Stimulated activated CD8-positive, alpha-beta memory T cell treated with anti-CD3 and anti-CD28 coated beads, Interleukin-15, amount 100 ng/mL, for 24 hours (primary cell): ENCODE measurements at regions not wholly inside any gene's neighbourhood (a gene's known extent, or its start where the extent isn't known, plus 50 kb on each side); places are given as distances from the start of the nearest gene placed in this dataset.

Experiments used
- DNase-seq: peaks from one replicate; pipeline ENCODE4 v3.0.0-alpha.2; 2020; ENCODE audit warnings: low read depth

DNA sequence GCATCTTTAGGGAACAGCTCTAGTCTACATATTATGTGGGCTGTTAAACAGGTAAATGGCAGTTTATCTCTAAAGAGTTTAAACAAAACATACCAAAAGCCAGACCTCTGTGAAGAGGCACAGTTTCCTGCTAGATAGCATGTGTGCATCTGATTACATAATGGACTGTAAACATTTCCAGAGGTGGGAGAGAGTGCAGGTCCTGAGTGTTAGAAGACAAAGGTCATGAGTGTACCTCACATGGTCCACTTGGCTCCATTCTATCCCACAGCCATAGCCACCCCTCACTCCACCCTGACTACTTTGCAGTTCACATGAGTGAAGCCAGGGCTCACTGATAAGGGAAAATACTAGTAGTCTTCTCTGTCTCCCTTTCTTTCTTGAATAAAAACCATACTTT lies 233.4 kb downstream of the MTX2 start:
- DNase-seq = no peak

DNA sequence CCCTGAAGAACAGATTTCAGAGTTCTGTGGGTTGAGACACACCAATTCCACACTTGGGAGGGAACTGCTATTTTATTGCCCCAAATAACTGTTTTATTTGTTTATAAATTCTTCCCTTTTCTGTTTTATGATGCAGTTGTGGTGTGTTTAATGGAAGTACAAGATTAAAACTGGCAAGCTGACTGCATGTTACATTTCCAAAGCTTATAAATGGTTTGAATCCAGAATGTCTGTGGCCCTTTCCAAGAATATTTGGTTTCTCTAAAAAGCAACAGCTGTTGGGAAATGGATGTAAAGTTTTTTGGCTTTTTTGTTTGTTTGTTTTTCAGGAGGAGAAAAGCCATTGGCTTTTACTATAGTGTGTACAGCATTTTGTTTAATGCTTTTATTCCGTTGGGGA lies 234.5 kb downstream of the MTX2 start:
- no peak for DNase-seq

DNA sequence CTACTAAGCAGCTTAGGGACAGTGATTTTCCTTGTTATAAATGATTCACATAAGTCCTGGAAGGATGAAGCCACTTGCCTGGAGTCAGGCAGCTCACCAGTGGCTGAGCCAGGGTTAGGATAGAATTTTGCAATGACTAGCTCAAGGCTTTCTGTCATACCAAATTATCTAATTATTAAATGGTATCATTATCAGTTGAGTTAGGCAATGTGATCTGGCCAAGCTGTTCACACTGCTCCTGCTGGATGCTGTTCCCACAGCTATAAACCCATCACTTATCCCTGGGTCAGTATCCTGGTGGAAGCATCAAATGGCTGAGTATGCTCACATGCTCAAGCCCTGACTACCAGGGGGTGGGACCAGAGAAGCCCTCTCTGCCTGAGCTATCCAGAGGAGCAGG lies 235.2 kb downstream of the MTX2 start:
- no peak for DNase-seq

DNA sequence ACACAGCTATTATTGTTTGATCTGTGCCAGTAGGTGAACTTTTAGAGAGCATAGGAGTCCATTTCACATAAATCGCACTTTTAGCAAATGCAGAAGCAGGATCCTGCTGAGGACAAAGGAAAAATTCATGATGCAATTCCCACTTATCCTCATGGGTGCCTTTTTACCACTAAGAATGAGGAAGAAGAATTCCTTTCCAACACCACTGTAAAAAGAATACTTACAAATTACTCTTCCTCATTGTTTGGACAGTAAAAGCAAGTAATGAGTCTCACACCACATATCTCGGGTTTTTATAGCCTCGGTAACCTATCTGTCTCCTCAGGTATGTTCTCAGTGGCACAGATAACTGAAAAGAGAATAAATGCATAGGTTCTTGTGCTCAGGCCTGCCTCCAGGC lies 238.5 kb downstream of the MTX2 start:
- DNase-seq = no peak

DNA sequence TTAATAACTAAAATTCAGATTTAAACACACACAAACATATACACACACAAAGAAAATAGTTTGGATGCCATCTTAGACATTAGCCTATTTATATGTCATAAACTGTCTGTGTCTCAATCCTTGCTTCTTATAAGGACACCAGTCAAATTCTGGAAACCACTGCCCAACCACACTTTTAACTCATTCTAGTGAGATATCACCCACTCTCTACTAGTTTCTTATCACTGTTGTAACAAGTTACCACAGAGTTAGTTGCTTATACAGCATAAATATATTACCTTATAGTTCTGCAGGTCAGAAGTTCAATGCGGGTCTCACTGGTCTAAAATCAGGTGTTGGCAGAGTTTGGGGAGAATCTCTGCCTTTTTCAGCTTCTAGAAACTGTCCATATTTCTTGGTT lies 239.1 kb downstream of the MTX2 start:
- no peak for DNase-seq

DNA sequence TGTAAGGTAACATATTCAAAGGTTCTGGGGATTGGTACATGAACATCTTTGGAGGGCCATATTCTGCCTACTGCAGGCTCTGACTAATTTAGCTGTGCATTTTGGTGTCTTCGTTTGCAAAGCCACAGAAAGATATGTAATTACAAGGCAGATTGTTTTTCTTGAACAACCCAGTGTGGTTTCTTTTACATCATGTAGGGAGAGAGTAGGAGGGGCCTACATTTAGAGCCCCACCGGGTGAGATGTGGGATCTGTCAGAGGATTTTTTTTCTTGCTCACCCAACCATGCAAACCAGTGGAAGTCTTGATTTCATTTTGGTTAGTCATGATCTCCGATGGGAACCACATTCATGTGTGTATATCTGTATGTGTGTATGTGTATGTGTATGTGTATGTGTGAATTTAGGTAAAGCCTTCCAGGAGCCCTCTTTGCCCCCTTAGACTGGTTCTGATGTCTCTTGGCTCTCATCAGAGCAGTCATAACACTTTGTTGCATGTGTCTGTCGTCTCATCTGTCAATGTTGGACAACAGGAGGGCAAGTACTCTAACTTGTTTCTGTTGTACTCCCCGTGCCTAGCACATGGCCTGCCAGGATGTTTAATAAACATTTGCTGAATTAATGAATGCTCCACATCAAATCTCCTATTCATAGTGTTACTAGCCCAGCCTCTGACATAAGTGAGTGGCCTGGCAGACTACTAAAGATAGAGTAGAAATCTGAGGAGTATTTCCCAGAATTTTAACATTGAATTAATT lies 239.9 kb downstream of the MTX2 start:
- no peak for DNase-seq

DNA sequence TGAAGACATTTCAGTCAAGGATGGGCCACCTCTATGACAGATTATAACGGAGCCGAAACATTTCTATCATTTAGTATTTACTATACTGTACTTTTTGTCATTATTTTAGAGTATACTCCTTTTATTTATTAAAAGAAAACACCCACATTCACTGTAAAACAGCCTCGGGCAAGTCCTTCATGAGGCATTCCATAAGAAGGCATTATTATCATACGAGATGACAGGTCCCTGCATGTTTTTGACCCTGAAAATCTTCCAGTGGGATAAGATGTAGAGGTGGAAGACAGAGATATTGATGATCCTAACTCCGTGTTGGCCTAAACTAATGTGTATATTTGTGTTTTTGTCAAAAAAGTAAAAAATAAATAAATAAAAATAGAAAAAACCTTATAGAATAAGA lies 245.0 kb downstream of the MTX2 start:
- no peak for DNase-seq

DNA sequence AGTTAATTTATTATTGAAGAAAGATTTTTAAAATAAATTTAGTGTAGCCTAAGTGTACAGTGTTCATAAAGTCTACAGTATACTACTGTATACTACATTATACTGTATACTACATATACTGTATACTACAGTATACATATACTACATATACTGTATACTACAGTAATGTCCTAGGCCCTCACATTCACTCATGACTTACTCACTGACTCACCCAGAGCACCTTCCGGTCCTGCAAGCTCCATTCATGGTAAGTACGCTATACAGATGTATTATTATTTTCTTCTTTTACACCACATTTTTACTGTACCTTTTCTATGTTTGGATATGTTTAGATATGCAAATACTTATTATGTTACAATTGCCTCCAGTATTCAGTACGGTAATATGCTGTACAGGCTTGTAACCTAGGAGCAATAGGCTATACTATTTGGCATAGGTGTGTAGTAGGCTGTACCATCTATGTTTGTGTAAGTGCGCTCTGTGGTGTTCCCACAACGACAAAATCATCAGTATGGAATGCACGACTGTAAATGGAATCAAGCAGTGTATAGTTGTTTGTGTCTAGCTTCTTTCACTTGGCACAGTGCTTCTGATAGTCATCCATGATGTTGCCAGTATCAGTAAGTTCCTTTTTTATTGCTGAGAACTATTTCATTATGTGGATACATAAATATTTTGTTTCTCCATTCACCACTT lies 245.7 kb downstream of the MTX2 start:
- DNase-seq = no peak

DNA sequence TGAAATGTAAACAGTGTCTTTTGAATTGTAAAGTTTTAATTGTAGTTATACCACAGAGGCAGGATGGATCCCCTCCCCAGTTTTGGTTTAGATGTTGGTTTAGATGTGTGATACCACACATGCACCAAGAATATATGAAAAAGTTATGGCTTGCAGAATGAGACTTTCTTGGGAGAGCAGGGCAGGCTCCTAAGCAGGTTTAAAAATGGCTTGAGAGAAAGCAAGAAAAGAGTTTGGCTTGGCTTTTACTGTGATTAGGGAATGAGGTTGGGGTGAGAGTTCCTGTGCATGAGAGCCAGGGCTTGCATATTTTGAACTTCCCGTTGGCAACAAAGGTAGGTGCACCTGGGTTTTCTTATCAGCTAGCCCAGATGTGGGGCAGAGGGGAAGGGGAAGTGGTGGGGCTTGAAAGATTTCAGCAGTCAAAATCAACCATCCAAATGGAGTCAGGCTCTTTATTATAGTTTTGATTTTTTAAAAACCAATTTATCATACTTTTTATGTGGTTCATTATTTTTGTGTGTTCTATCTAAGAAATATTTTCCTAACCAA lies 246.9 kb downstream of the MTX2 start:
- DNase-seq = no peak

DNA sequence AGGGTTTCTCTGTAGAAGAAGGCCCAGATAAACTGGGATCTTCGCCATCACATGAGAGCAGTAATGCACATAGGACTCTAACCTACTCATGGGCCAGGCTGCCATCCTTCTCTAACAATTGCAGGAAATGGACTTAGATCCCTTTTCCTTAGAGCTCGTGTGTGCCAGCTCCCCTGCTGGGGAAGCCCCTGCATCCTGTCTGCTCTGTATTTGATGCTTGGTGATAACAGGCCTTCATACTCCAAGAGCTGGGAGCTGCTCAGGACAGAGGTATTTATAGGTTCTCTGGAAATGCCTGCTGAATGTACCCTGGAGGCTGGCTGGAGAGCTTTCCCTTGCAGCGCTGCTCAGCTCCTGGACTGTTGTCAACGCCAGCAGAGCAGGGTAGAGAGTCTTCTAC lies 249.6 kb downstream of the MTX2 start:
- no peak for DNase-seq

DNA sequence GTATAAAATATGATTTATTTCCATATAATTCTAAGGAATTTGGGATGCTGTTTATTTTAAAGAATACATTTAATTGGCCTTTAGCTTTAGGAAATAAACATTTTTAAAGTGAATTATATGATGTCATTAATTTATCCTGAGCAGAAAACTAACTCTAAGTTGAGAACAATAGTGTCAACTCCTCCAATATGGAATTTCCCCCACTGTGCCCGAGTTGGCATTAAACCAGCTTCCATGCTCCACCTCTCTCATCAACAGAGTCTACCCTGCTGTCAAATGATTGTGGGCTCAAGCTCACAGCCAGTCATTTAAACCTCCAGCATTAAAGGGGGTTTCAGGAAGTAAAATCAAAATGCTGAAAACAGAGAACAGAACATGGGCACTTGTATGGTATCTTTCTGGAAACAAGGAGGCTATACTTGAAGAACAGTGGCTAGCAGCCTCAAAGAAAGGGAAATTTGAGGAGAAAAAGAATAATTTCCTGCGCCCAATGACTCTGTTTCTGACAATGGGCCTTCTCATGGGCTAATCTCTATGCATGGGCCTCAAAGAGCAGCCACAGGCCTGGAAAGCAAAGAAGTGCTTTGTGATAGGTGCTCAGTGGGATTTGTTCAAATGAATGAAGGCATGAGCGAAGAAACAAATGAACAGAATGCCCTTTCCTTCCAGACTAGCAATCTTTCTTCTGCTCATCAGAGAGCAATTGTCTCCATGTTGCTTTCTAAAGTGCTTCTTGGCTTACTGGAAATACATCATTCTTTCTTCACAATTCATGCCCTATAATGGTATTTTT lies 252.8 kb downstream of the MTX2 start:
- DNase-seq = no peak

DNA sequence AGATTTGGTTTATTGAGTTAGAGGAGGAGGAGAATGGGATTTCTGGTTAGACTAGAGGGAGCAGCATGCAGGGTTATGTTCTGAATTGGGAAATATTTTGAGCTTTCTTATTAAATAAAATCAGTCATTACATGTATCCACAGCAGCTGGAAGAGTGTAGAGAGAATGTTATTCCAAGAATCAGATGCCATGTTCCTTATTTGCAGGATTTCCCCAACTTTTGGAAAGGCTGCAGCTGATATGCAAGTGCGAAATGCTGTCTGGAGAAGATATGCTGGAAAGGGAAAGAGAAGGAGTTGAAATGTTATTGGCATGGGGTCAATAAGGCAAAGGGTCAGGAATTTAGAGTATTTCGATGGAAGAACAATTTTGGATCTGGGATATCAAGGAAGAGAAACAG lies 255.8 kb downstream of the MTX2 start:
- no peak for DNase-seq

DNA sequence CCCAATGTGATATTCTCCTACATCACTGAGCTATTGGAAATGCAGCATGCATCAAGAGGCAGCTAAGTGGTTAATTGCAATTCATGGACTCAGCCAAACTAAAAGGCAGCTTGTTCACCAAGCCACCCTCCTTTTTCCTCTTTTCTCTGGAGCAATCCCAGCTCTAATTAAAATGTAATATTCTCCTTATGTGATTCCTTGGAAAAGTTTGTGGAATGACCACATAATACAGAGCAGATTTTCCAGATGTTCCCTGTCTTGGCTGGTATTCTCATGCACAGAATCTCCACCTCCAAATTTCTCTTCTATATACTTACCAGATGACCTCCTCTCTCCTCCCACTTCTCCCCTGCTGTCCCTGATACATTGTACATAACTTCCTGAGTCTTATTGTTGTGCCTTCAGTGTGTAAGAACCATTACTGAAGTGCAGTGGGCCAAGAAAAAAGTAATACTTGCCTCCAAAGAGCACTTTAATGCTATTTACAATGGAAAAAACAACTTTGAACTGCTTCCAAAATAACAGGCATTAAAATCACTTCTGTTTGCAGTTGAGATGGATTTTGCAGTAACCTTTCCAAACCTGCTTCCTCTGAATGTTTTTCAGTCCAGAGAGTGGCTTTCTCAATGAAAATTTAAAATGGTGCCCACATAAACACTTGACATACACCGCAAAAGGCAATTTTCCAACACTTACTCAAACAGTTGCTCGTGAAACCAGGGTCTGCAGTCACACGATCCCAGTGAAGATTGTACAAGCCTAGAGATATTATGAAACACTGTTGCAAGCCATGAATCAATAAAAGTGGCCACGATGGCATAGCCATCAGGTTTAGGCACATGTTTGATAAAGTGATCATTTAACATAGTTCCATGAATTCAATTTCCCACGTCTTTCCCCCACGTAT lies 258.0 kb downstream of the MTX2 start:
- DNase-seq = no peak

DNA sequence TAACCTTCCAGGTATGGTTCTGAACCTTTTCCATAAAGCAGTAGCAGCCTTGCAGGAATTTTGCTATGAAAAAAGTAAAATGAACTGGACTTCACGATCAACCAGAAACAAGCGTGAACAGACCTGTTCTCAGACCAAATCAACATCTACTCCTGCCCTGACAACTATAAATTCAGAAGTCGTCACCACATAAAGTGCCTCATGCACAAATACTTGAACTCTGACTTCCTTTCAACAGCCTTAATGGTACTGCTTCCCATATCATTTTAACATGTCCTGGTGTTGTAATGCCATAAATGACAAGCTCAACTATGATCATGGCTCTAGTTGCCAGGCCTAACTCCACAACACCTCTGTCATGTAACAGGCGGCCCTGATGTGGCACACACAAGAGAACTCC lies 262.4 kb downstream of the MTX2 start:
- no peak for DNase-seq

DNA sequence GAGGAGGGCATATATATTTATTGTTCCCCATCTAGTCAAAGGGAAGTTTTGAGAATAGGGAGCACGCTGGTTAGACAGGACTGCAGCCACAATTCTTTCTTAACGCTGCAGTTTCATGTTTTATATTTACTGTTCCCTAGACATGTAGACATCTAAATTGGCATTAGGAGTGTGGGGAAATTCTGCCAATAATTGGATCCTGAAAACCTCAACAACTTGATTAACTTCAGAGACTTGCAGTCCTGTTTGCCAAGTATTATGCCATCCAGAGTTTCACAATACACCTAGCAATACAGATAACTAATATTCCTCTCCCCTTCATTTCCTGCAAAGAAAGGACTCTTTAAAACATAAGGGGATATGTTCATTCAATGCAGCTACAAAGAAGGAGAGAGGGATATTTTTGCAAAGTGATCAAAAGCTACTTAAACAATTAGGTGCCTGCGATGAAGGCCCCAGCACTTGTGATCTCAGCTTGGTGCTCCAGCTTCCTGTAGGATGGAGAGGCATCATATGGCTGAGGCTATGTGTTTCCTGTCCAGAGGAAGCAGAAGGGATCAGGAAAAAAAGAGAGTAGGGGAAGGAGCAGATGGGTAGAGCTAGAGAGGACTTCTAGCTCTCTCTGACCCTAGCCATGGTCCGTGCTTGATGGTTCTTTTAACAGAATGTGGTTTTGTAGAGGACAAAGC lies 264.4 kb downstream of the MTX2 start:
- DNase-seq = no peak

DNA sequence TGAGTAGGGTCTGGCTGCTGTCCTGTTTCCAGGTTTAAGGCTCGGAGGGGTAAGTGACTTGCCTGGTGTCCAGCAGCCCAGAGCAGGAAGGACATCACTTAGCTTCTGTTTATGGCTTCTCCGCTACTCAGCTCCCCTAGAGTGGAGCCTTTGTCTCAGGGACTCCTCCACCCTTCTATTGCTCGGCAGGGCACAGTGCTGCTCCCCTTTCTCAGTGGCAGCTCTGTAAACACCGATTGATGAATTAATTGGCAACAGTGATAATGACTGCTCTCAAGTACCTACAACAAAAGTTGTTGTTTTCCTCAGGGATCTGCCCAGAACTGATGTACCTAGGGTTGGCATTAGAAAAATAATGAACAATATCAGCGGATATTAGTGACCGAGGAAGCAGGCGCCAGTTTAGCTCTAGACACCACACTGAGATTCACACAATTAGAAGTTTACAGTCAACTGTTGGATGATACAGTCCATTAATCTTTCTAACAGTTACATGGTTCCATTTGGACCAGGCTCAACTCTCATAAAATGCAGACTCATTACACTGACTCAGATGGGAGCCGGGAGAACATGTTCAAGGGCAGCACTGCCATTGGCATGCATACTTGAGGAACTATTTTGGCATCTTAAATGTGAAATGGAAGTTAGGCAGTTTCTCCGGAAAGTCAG lies 265.7 kb downstream of the MTX2 start:
- no peak for DNase-seq

DNA sequence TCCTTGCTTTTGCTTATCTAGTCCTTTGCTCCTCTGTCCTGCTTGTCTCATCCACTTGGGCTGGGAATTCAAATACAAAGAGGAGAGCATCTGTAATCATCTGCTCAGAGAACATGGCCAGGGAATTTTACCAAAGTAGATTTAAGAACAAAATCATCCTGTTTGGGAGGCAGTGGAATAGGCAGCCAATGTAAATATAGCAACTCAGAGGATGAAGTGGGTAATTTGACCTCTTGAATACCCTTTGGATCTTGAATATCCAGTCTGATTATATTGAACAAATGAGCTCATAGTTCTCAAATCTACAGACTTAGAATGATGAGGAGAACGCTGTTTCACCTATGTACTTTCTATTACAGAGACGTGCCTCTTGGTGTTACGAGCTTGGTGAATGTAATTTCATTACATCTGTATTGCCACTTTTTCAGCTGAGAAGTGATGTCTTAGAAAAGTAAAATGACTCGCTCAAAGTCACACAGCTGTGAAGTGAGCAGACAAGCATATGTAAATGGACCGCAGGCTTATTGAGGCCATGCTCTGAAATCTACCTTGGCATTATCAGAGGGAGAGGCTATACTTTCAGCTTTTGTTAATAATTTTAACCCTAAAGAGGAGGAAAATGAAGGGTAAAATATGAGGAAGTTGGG lies 266.3 kb downstream of the MTX2 start:
- DNase-seq = no peak

DNA sequence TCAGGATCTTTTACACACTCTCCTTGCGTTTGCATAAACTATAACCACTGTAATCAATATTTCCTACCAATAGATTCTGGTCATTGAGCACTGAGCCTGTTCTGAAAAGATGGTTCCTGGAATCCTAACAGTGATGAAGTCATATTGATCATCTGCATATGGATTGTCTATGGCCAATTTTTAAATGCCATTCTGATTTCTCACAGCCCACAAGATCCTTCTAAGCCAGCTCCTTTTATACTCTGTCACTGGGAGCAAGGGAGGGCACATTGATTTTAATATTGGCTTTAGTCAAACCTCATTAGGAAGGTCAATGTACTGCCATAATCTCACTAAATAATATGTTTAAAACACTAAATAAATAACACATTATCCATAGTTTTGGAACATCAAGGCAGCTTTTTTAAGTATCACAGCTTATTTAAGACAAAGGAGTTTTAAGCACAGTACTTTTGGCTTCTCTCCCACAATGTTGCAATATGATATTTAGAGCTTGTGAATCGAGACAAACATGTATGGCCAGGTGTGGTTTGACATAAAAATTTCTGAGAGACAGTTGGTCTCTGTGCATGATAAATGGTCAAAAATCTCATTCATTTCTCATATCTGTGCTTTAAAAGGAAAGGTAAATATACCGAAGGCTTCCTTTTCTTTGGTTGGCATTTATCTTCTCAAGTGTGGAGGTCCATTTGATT lies 267.3 kb downstream of the MTX2 start:
- no peak for DNase-seq

DNA sequence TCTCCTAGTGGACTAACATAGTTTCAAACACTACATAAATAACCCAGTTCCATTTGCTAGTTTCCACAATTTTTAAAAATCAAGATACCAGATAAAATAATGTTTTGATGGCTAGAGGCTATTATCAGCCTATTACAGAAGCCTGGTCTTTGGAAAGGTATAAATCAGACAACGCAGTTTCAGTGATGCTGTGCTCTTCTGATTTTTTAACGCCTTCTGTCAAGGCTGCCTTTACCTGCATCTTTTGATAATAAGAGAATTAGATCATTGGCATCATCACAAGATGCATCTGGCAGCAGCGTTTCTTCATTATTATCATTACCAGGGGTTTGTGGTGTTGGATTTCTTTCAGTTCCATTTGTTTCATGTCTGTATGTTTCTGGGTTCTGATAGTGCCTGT lies 268.7 kb downstream of the MTX2 start:
- no peak for DNase-seq
